GM21447 (cell line): ENCODE measurements at regions not wholly inside any gene's neighbourhood (a gene's known extent, or its start where the extent isn't known, plus 50 kb on each side); places are given as distances from the start of the nearest gene placed in this dataset.
"Not testable (repeated sequence)": the region's sequence is repeated elsewhere in the genome, so short reads cannot be mapped to it uniquely, and the experiment has no call there.

Source experiments
- ATAC-seq: cut with Tn5 transposase; IDR thresholded peaks from one replicate; pipeline ENCODE4 v1.9.1; 2021; ENCODE audit not compliant: unreplicated experiment

GRCh38 chr4:11687727-11688126, 259.0 kb upstream of the HS3ST1 start:
- ATAC-seq = no peak

GRCh38 chr4:11685481-11685880, 256.8 kb upstream of the HS3ST1 start:
- ATAC-seq = no peak

- ATAC-seq = no peak
These were observed 246.5 kb upstream of the HS3ST1 start for GRCh38 chr4:11675051-11675800.

- no peak for ATAC-seq
These were observed 241.6 kb upstream of the HS3ST1 start for GRCh38 chr4:11670304-11670703.

- no peak for ATAC-seq
These were observed 240.5 kb upstream of the HS3ST1 start for GRCh38 chr4:11669156-11669555.

- ATAC-seq = no peak
These were observed 234.4 kb upstream of the HS3ST1 start for GRCh38 chr4:11663114-11663513.

GRCh38 chr4:11650801-11651596, 222.3 kb upstream of the HS3ST1 start:
- ATAC-seq = no peak

GRCh38 chr4:11647433-11647832, 218.7 kb upstream of the HS3ST1 start:
- ATAC-seq = no peak

GRCh38 chr4:11643081-11643480, 214.4 kb upstream of the HS3ST1 start:
- not testable (repeated sequence) for ATAC-seq

- no peak for ATAC-seq
These were observed 211.9 kb upstream of the HS3ST1 start for GRCh38 chr4:11640584-11640983.

GRCh38 chr4:11636551-11636950, 207.9 kb upstream of the HS3ST1 start:
- no peak for ATAC-seq

- no peak for ATAC-seq
These were observed 207.3 kb upstream of the HS3ST1 start for GRCh38 chr4:11636031-11636430.

GRCh38 chr4:11635342-11635741, 206.6 kb upstream of the HS3ST1 start:
- ATAC-seq = no peak

- no peak for ATAC-seq
These were observed 205.6 kb upstream of the HS3ST1 start for GRCh38 chr4:11634283-11634682.

- ATAC-seq = no peak
These were observed 204.7 kb upstream of the HS3ST1 start for GRCh38 chr4:11633430-11633829.

GRCh38 chr4:11632483-11632882, 203.8 kb upstream of the HS3ST1 start:
- ATAC-seq = no peak

- ATAC-seq = no peak
These were observed 203.3 kb upstream of the HS3ST1 start for GRCh38 chr4:11632025-11632424.

GRCh38 chr4:11631416-11631815, 202.7 kb upstream of the HS3ST1 start:
- ATAC-seq = no peak

GRCh38 chr4:11628093-11628725, 199.5 kb upstream of the HS3ST1 start:
- ATAC-seq = no peak

GRCh38 chr4:11626066-11626465, 197.4 kb upstream of the HS3ST1 start:
- no peak for ATAC-seq

- ATAC-seq = no peak
These were observed 196.5 kb upstream of the HS3ST1 start for GRCh38 chr4:11625211-11625610.

GRCh38 chr4:11624370-11624769, 195.7 kb upstream of the HS3ST1 start:
- ATAC-seq = no peak
